SK-N-SH (cell line): ENCODE measurements at regions not wholly inside any gene's neighbourhood (a gene's known extent, or its start where the extent isn't known, plus 50 kb on each side); places are given as distances from the start of the nearest gene placed in this dataset.
A peak's percentile ranks its signal among the peaks of the same experiment; 100 is the strongest.

Source experiments
- CTCF ChIA-PET: fragments of 300-600, 350-600 bp; formaldehyde crosslinking; extraction: SDS; loops from one replicate; lab custom pipeline; 2021; lab: Yijun Ruan, JAX
- POLR2A ChIA-PET: fragments of 350-600 bp; sonication (Branson Sonifier 250); formaldehyde crosslinking; extraction: SDS; loops from one replicate; lab custom pipeline; 2020; ENCODE audit warnings: antibody characterized with exemption, inconsistent platforms; lab: Yijun Ruan, JAX
- DNase-seq: peaks from one replicate; pipeline ENCODE4 v3.0.0; 2012
- H2AFZ ChIP-seq: fragments of 200-600 bp; sonication (generic); 2 replicates; pipeline ENCODE4 v1.8.1; 2016; ENCODE audit warnings: antibody characterized with exemption, mild to moderate bottlenecking, low read depth
- H3F3A ChIP-seq: fragments of 200-600 bp; sonication (generic); replicated peaks from 2 replicates; pipeline ENCODE3; 2016; ENCODE audit warnings: antibody characterized with exemption, mild to moderate bottlenecking; ENCODE audit not compliant: insufficient read depth
- H3K27ac ChIP-seq, 2 experiments: fragments of 200-500 bp in 1 of 2; fragments of 200-600 bp in 1 of 2; sonication (Bioruptor generic) in 1 of 2; sonication (generic), shearing (Covaris generic) in 1 of 2; 2 replicates each; pipeline versions ENCODE4 v1.5.1 to v1.6.1; 2014 to 2016; ENCODE audit warnings: low read depth in 2 of 2, inconsistent platforms in 1 of 2, low read length in 1 of 2, mild to moderate bottlenecking in 1 of 2, mixed read lengths in 1 of 2
- H3K27me3 ChIP-seq: fragments of 200-600 bp; sonication (generic), shearing (Covaris generic); 2 replicates; pipeline ENCODE4 v1.6.1; 2016; ENCODE audit warnings: mixed run types; ENCODE audit not compliant: insufficient read depth
- H3K36me3 ChIP-seq, 2 experiments: fragments of 200-500 bp in 1 of 2; fragments of 200-600 bp in 1 of 2; sonication (Bioruptor generic) in 1 of 2; sonication (generic) in 1 of 2; replicated peaks in 1 of 2; 2 replicates each; pipeline versions ENCODE3 to v1.5.1; 2014 to 2016; ENCODE audit warnings: low read length in 1 of 2, mild to moderate bottlenecking in 1 of 2; ENCODE audit not compliant: insufficient read depth in 2 of 2, control insufficient read depth in 1 of 2
- H3K4me1 ChIP-seq, 2 experiments: fragments of 200-500 bp in 1 of 2; fragments of 200-600 bp in 1 of 2; sonication (Bioruptor generic) in 1 of 2; sonication (generic), shearing (Covaris generic) in 1 of 2; 2 replicates each; pipeline versions ENCODE4 v1.5.1 to v1.6.1; 2014 to 2016; ENCODE audit warnings: low read depth in 1 of 2, low read length in 1 of 2, mixed run types in 1 of 2; ENCODE audit not compliant: insufficient read depth in 2 of 2, control insufficient read depth in 1 of 2
- H3K4me2 ChIP-seq: fragments of 200-600 bp; sonication (generic), shearing (Covaris generic); 2 replicates; pipeline ENCODE4 v1.6.1; 2017; ENCODE audit warnings: mixed run types
- H3K4me3 ChIP-seq, 2 experiments: fragments of 200-500 bp in 1 of 2; fragments of 200-600 bp in 1 of 2; sonication (Bioruptor generic) in 1 of 2; sonication (generic), shearing (Covaris generic) in 1 of 2; 2 replicates each; pipeline versions ENCODE4 v1.5.1 to v1.8.1; 2014 to 2016; ENCODE audit warnings: low read depth in 2 of 2, inconsistent platforms in 1 of 2, low read length in 1 of 2, mild to moderate bottlenecking in 1 of 2, mixed read lengths in 1 of 2, moderate library complexity in 1 of 2
- H3K79me2 ChIP-seq: fragments of 200-600 bp; sonication (generic); 2 replicates; pipeline ENCODE4 v1.8.1; 2017; ENCODE audit warnings: mild to moderate bottlenecking; ENCODE audit not compliant: insufficient read depth
- H3K9ac ChIP-seq: fragments of 200-600 bp; sonication (generic); 2 replicates; pipeline ENCODE4 v1.6.1; 2017; ENCODE audit warnings: mixed run types
- H3K9me2 ChIP-seq: fragments of 200-600 bp; sonication (generic); 2 replicates; pipeline ENCODE4 v1.6.1; 2017; ENCODE audit warnings: mixed run types
- H3K9me3 ChIP-seq: fragments of 200-600 bp; sonication (generic); 2 replicates; pipeline ENCODE4 v1.6.1; 2017; ENCODE audit warnings: mixed run types, mild to moderate bottlenecking, moderate library complexity
- H4K20me1 ChIP-seq: fragments of 200-600 bp; sonication (generic); 2 replicates; pipeline ENCODE4 v1.6.1; 2017; ENCODE audit warnings: mild to moderate bottlenecking, mixed run types; ENCODE audit not compliant: insufficient read depth
- ELF1 ChIP-seq: IDR thresholded peaks from 2 replicates; pipeline ENCODE4 v1.4.0; 2012
- EP300 ChIP-seq, 2 experiments: IDR thresholded peaks; 2 replicates each; pipeline versions ENCODE4 v1.4.0 to v1.6.1; 2012; ENCODE audit warnings: borderline replicate concordance in 1 of 2, low read depth in 1 of 2, low read length in 1 of 2
- FOSL2 ChIP-seq: IDR thresholded peaks from 2 replicates; pipeline ENCODE4 v1.4.0; 2012; ENCODE audit warnings: low read depth, mild to moderate bottlenecking, moderate library complexity, borderline replicate concordance
- FOXJ3 ChIP-seq: sonication (generic); formaldehyde crosslinking; IDR thresholded peaks from 2 replicates; pipeline ENCODE4 v1.5.1; 2020; ENCODE audit warnings: mild to moderate bottlenecking, missing genetic modification reagents
- JUND ChIP-seq: IDR thresholded peaks from 2 replicates; pipeline ENCODE4 v1.4.0; 2012
- NRF1 ChIP-seq: IDR thresholded peaks from 2 replicates; pipeline ENCODE4 v1.6.1; 2012; ENCODE audit warnings: low read depth, mild to moderate bottlenecking, low read length
- PBX3 ChIP-seq: IDR thresholded peaks from 2 replicates; pipeline ENCODE4; 2012
- POLR2AphosphoS5 ChIP-seq: IDR thresholded peaks from 2 replicates; pipeline ENCODE4 v1.6.1; 2012; ENCODE audit warnings: low read depth, low read length
- RCOR1 ChIP-seq: fragments of 150-350 bp; IDR thresholded peaks from 2 replicates; pipeline ENCODE4 v1.6.1; 2017; ENCODE audit warnings: antibody characterized with exemption, low read length
- REST ChIP-seq: IDR thresholded peaks from 2 replicates; pipeline ENCODE4 v1.6.1; 2012; ENCODE audit warnings: mild to moderate bottlenecking, low read depth, low read length, moderate library complexity
- RXRA ChIP-seq: IDR thresholded peaks from 2 replicates; pipeline ENCODE4 v1.4.0; 2012; ENCODE audit warnings: low read depth, mild to moderate bottlenecking, borderline replicate concordance
- TCF12 ChIP-seq: IDR thresholded peaks from 2 replicates; pipeline ENCODE4 v1.4.0; 2012
- TEAD4 ChIP-seq: IDR thresholded peaks from 2 replicates; pipeline ENCODE4 v1.4.0; 2012; ENCODE audit warnings: mild to moderate bottlenecking, borderline replicate concordance; ENCODE audit not compliant: insufficient read depth
- ZBTB33 ChIP-seq: IDR thresholded peaks from 2 replicates; pipeline ENCODE4 v1.4.0; 2012; ENCODE audit warnings: low read depth, borderline replicate concordance
- WGBS: methylation state at CpG from one replicate; pipeline ENCODE4 v1.1.6; 2017; ENCODE audit warnings: low lambda C conversion rate; 5-methylcytosine and 5-hydroxymethylcytosine counted together

- no peak overlapping the region for H3K9ac ChIP-seq
- CTCF ChIA-PET: no interaction called here
- no peak overlapping the region for H2AFZ ChIP-seq
- H3K9me2 ChIP-seq: no peaks in the 10 kb centered on the region
- no peaks in the 10 kb centered on the region for H3K36me3 ChIP-seq
- peaks cover 0 to 7% of the 10 kb centered on the region in 2 experiments; a peak in 2 of 4 replicates for H3K4me1 ChIP-seq
- no peak overlapping the region for H3K4me3 ChIP-seq
- H3K79me2 ChIP-seq: no peaks in the 10 kb centered on the region
- POLR2A ChIA-PET: no interaction called here
- no peaks in the 10 kb centered on the region for H3K27me3 ChIP-seq
- WGBS: 53% methylated on average over 1 of the region's 1 CpG
- no peak overlapping the region for H3K4me2 ChIP-seq
- no peaks in the 10 kb centered on the region for H3K9me3 ChIP-seq
- DNase-seq: no peak
- H3F3A ChIP-seq: peaks cover 5% of the 10 kb centered on the region
- no peak overlapping the region for H3K27ac ChIP-seq
- no peaks in the 10 kb centered on the region for H4K20me1 ChIP-seq
- no peak for TF ChIP-seq TEAD4
- no peak for TF ChIP-seq ELF1
- no peak for TF ChIP-seq FOXJ3 (CRISPR knock-in tag)
- peak; percentile 31; the same call in 1 of the 2 replicates for TF ChIP-seq JUND
- no peak for TF ChIP-seq RXRA
- TF ChIP-seq POLR2AphosphoS5: no peak
- TF ChIP-seq EP300 (IDR thresholded peaks at IDR 0.05; ENCODE audit: borderline replicate concordance in 1 of 2, low read depth in 1 of 2, low read length in 1 of 2): no peak
- TF ChIP-seq FOSL2: peak; percentile 12; the same call in 1 of the 2 replicates
- 0 out of 2 replicates have a peak, but pooled peaks have one; percentile 7 for TF ChIP-seq PBX3
- no peak; the same call in 1 of the 2 replicates for TF ChIP-seq TCF12
- TF ChIP-seq NRF1: no peak
Measured at GRCh38 chr3:178304758-178305467, 231.3 kb upstream of the KCNMB2 start.

- H3K4me1 ChIP-seq: peaks cover 0 to 7% of the 10 kb centered on the region in 2 experiments; a peak in 2 of 4 replicates
- POLR2A ChIA-PET: no interaction called here
- WGBS: 81% methylated on average over 3 of the region's 3 CpGs
- no peaks in the 10 kb centered on the region for H3K36me3 ChIP-seq
- no peak overlapping the region for H3K27ac ChIP-seq
- no peak overlapping the region for H3K4me3 ChIP-seq
- H3K9me3 ChIP-seq: no peaks in the 10 kb centered on the region
- no peaks in the 10 kb centered on the region for H3K9me2 ChIP-seq
- H4K20me1 ChIP-seq: no peaks in the 10 kb centered on the region
- no peak overlapping the region for H3K9ac ChIP-seq
- no peaks in the 10 kb centered on the region for H3K79me2 ChIP-seq
- DNase-seq: no peak
- H2AFZ ChIP-seq: no peak overlapping the region
- CTCF ChIA-PET: no interaction called here
- TF ChIP-seq REST (no peak), TCF12 (peak; percentile 68), NRF1 (no peak), RCOR1 (no peak), POLR2AphosphoS5 (no peak), JUND (no peak), ZBTB33 (no peak)
- peaks cover 5% of the 10 kb centered on the region for H3F3A ChIP-seq
- no peaks in the 10 kb centered on the region for H3K27me3 ChIP-seq
- no peak overlapping the region for H3K4me2 ChIP-seq
Measured at GRCh38 chr3:178306432-178307115, 229.7 kb upstream of the KCNMB2 start.
